ENCODE measurements at regions not wholly inside any gene's neighbourhood (a gene's known extent, or its start where the extent isn't known, plus 50 kb on each side); places are given as distances from the start of the nearest gene placed in this dataset.

GRCh38 chr14:101135796-101136742, 232.5 kb upstream of the RTL1 start:
- DNase-seq (ENCODE audit: low read depth, low spot score) = no peak
- Histone ChIP-seq H3K4me3 (replicated peaks in 1 of 3; ENCODE audit: insufficient read depth in 1 of 3, low read depth in 1 of 3, low read length in 3 of 3) (no peak overlapping the region), H3K27ac (ENCODE audit: insufficient read depth, low read depth, low read length) (no peak overlapping the region), H2AFZ (ENCODE audit: low read depth, low read length) (no peak overlapping the region), H3K36me3 (ENCODE audit: control insufficient read depth in 2 of 2, extremely low read depth in 1 of 2, insufficient read depth in 2 of 2, low read length in 2 of 2) (no peaks in the 10 kb centered on the region), H4K20me1 (replicated peaks; ENCODE audit: control insufficient read depth, extremely low read depth, insufficient read depth, low read length) (no peaks in the 10 kb centered on the region), H3K9ac (replicated peaks; ENCODE audit: extremely low read depth, insufficient read depth, low read length) (no peak overlapping the region), H3K4me1 (ENCODE audit: control insufficient read depth, extremely low read depth, insufficient read depth, low read length) (peaks cover 14% of the 10 kb centered on the region), H3K9me1 (replicated peaks; ENCODE audit: control insufficient read depth, extremely low read depth, insufficient read depth, low read length) (no peaks in the 10 kb centered on the region), H3K4me2 (ENCODE audit: insufficient read depth, low read length) (no peak overlapping the region), H3K27me3 (ENCODE audit: control insufficient read depth in 2 of 2, insufficient read depth in 2 of 2, low read length in 2 of 2) (no peaks in the 10 kb centered on the region), H3K79me2 (ENCODE audit: control insufficient read depth, insufficient read depth, low read length) (no peaks in the 10 kb centered on the region), H3K9me3 (replicated peaks; ENCODE audit: control insufficient read depth, insufficient read depth, low read length) (no peaks in the 10 kb centered on the region)
- intact Hi-C loops (cut with micrococcal nuclease) (no loop called here), dilution Hi-C loops (cut with MboI; ENCODE audit: extremely low pct_ligation_motif_present, low sequenced_read_pairs) (no loop called here)
- ChIA-PET CTCF (interaction anchor here (1.0 to 1.3 kb wide), 2 partner anchors 10 to 99 kb away, joined by 3 read pairs; no protein-coding TSS in a partner anchor), POLR2A (no interaction called here)
- BruUV-seq (replicated peaks) = no TSS peak
- no peak for FAIRE-seq
- no peak for TF ChIP-seq MAX (IDR thresholded peaks at IDR 0.05; ENCODE audit: insufficient read depth, insufficient read length)
- TF ChIP-seq POLR2A (IDR thresholded peaks at IDR 0.05; ENCODE audit: low read depth, low read length) = no peak
- TF ChIP-seq JUN (IDR thresholded peaks at IDR 0.05; ENCODE audit: borderline replicate concordance, insufficient read depth, insufficient read length, low read depth) = no peak
- TF ChIP-seq POLR2AphosphoS5 (IDR thresholded peaks at IDR 0.05; ENCODE audit: insufficient read depth, low read depth, low read length) = no peak
- TF ChIP-seq MYC (IDR thresholded peaks at IDR 0.05; ENCODE audit: low read depth, low read length) = no peak
- TF ChIP-seq FOS (IDR thresholded peaks at IDR 0.05; ENCODE audit: borderline replicate concordance, insufficient read depth, low read length) = no peak
- no peak for TF ChIP-seq GATA2 (IDR thresholded peaks at IDR 0.05; ENCODE audit: insufficient read depth, insufficient read length, low read depth, low read length)
- TF ChIP-seq EZH2 (IDR thresholded peaks at IDR 0.05; ENCODE audit: borderline replicate concordance, low read depth, low read length, severe bottlenecking) = no peak
- TF ChIP-seq CTCF (IDR thresholded peaks at IDR 0.05; ENCODE audit: extremely low read depth in 1 of 2, insufficient read depth in 1 of 2, low read depth in 1 of 2, low read length in 2 of 2) = no peak

All from endothelial cell of umbilical vein (primary cell).